ENCODE measurements at regions not wholly inside any gene's neighbourhood (a gene's known extent, or its start where the extent isn't known, plus 50 kb on each side); places are given as distances from the start of the nearest gene placed in this dataset.

GRCh38 chr16:73483076-73483791 lies 435.3 kb upstream of the ZFHX3 start:
- H3K27me3 ChIP-seq (ENCODE audit: control insufficient read depth, low read length): no peaks in the 10 kb centered on the region
- no peaks in the 10 kb centered on the region for H3K9me2 ChIP-seq (replicated peaks; ENCODE audit: control insufficient read depth, low read length)
- no peaks in the 10 kb centered on the region for H4K20me1 ChIP-seq (ENCODE audit: control insufficient read depth, insufficient read depth, low read depth, low read length)
- no peaks in the 10 kb centered on the region for H3F3A ChIP-seq (ENCODE audit: control insufficient read depth, insufficient read depth)
- no peak overlapping the region for H3K4me3 ChIP-seq (ENCODE audit: low read length)
- no peaks in the 10 kb centered on the region for H3K36me3 ChIP-seq (ENCODE audit: control insufficient read depth, low read length)
- H3K79me2 ChIP-seq (ENCODE audit: control insufficient read depth, low read length): no peaks in the 10 kb centered on the region
- no peak for TF ChIP-seq CTCF (IDR thresholded peaks at IDR 0.05; ENCODE audit: low read depth, low read length, poor library complexity, severe bottlenecking)
- TF ChIP-seq EZH2phosphoT487 (IDR thresholded peaks at IDR 0.05; ENCODE audit: borderline replicate concordance, low read length): no peak
- no peaks in the 10 kb centered on the region for H3K4me1 ChIP-seq (ENCODE audit: control insufficient read depth, low read length)
- H3K27ac ChIP-seq (ENCODE audit: low read depth, low read length): no peak overlapping the region
- H3K9me3 ChIP-seq (ENCODE audit: control insufficient read depth, insufficient read depth, low read length): no peaks in the 10 kb centered on the region
- H3K4me2 ChIP-seq (ENCODE audit: low read length): no peak overlapping the region

GRCh38 chr16:73482310-73482709 lies 434.4 kb upstream of the ZFHX3 start:
- Histone ChIP-seq H3K27ac (ENCODE audit: low read depth, low read length) (no peak overlapping the region), H3K9me3 (ENCODE audit: control insufficient read depth, insufficient read depth, low read length) (no peaks in the 10 kb centered on the region), H3F3A (ENCODE audit: control insufficient read depth, insufficient read depth) (no peaks in the 10 kb centered on the region), H3K9me2 (replicated peaks; ENCODE audit: control insufficient read depth, low read length) (no peaks in the 10 kb centered on the region), H3K4me2 (ENCODE audit: low read length) (no peak overlapping the region), H3K27me3 (ENCODE audit: control insufficient read depth, low read length) (no peaks in the 10 kb centered on the region), H3K79me2 (ENCODE audit: control insufficient read depth, low read length) (no peaks in the 10 kb centered on the region), H3K4me3 (ENCODE audit: low read length) (no peak overlapping the region), H4K20me1 (ENCODE audit: control insufficient read depth, insufficient read depth, low read depth, low read length) (no peaks in the 10 kb centered on the region), H3K36me3 (ENCODE audit: control insufficient read depth, low read length) (no peaks in the 10 kb centered on the region), H3K4me1 (ENCODE audit: control insufficient read depth, low read length) (no peaks in the 10 kb centered on the region)
- TF ChIP-seq CTCF (IDR thresholded peaks at IDR 0.05; ENCODE audit: low read depth, low read length, poor library complexity, severe bottlenecking) (no peak), EZH2phosphoT487 (IDR thresholded peaks at IDR 0.05; ENCODE audit: borderline replicate concordance, low read length) (no peak)

GRCh38 chr16:73480381-73480780 lies 432.5 kb upstream of the ZFHX3 start:
- Histone ChIP-seq H3K4me1 (ENCODE audit: control insufficient read depth, low read length) (no peaks in the 10 kb centered on the region), H3F3A (ENCODE audit: control insufficient read depth, insufficient read depth) (no peaks in the 10 kb centered on the region), H3K4me2 (ENCODE audit: low read length) (no peak overlapping the region), H3K9me3 (ENCODE audit: control insufficient read depth, insufficient read depth, low read length) (no peaks in the 10 kb centered on the region), H3K4me3 (ENCODE audit: low read length) (no peak overlapping the region), H4K20me1 (ENCODE audit: control insufficient read depth, insufficient read depth, low read depth, low read length) (no peaks in the 10 kb centered on the region), H3K9me2 (replicated peaks; ENCODE audit: control insufficient read depth, low read length) (no peaks in the 10 kb centered on the region), H3K36me3 (ENCODE audit: control insufficient read depth, low read length) (no peaks in the 10 kb centered on the region), H3K79me2 (ENCODE audit: control insufficient read depth, low read length) (no peaks in the 10 kb centered on the region), H3K27ac (ENCODE audit: low read depth, low read length) (no peak overlapping the region), H3K27me3 (ENCODE audit: control insufficient read depth, low read length) (no peaks in the 10 kb centered on the region)
- TF ChIP-seq EZH2phosphoT487 (IDR thresholded peaks at IDR 0.05; ENCODE audit: borderline replicate concordance, low read length) (no peak), CTCF (IDR thresholded peaks at IDR 0.05; ENCODE audit: low read depth, low read length, poor library complexity, severe bottlenecking) (no peak)

All from DOHH2 (cell line).